Islet precursor cell (in vitro differentiated cells): ENCODE measurements at regions not wholly inside any gene's neighbourhood (a gene's known extent, or its start where the extent isn't known, plus 50 kb on each side); places are given as distances from the start of the nearest gene placed in this dataset.
"Not testable (repeated sequence)": the region's sequence is repeated elsewhere in the genome, so short reads cannot be mapped to it uniquely, and the experiment has no call there.

Experiments
- DNase-seq: peaks from one replicate; pipeline ENCODE4 v3.0.0-alpha.2; 2018

- DNase-seq: no peak
Measured at GRCh38 chr1:80214888-80215540, 1208.5 kb upstream of the ADGRL4 start.

DNA sequence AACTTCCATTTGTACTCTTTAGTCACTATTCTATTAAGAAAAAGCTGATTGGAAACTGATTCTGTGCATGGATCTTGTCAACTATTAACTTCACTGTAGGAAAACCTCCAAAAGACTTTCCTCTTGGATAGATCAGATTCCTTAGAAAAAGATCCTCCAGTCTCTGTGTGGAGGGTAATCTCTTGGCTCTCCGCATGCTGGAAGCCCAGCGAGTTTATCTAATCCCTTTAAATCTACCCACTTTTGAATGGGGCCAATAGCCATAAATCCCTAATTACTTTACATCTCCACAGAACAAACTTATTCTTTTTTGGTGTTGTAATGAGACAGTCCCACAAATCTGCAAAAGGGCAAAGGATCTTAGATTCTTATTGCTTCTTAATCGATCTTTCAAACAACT, 1206.4 kb upstream of the ADGRL4 start:
- no peak for DNase-seq

- no peak for DNase-seq
Measured at GRCh38 chr1:80211691-80212380, 1205.3 kb upstream of the ADGRL4 start.

DNA sequence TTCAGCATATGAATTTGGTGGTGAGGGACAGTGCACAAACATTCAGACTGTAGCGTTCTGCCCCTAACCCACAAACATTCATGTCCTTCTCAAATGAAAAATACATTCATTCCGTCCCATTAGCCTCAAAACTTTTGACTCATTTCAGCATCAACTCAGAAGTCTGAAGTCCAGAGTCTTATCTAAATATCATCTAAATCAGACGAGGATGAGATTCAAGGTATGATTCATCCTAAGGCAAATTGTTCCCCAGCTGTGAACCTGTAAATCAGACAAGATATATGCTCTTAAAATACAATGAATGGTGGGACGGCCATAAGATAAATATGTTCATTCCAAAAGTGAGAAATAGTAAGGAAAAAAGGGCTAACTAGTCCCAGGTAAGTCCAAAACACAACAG, 1195.6 kb upstream of the ADGRL4 start:
- DNase-seq: no peak

GRCh38 chr1:80194221-80194620, 1187.7 kb upstream of the ADGRL4 start:
- no peak for DNase-seq

DNA sequence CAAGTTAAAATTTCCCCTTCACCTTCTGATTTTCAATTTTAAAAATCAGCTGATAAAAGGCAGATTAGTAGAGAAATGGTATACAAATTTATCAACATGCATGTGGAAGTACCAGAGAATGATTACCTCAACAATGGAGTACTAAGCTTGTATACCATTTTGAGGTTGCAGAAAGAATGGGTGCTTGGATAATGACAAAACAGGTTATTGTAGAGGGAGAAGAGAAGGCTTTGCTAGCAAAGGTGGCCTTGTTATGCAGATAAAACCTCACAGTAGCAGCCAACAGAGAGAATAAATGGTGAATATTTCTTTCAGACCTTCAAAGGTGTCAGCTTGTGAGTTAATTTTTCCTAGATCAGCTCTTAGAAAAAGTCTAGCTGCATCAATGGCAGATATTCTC, 1174.9 kb upstream of the ADGRL4 start:
- no peak for DNase-seq

GRCh38 chr1:80171631-80172030, 1165.1 kb upstream of the ADGRL4 start:
- DNase-seq: no peak

- no peak for DNase-seq
Measured at GRCh38 chr1:80170811-80171485, 1164.4 kb upstream of the ADGRL4 start.

DNA sequence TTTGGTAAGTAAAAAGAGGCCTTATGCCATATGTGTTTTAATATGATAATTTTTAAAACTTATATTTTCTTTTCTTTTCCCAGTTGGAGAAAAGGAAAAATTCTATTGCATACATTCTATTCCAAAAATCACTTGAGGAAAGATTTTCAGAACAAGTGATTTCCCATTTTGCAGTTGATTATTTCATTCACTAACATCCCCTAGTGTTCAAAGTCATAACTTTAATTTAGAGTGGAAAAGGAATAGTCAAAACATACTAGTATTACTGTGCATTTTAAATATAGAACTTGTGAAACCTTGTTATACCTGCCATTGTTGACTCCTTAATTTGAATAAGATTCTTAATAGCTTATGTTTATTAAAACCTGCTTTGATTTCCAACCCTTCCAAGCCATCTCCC, 1157.6 kb upstream of the ADGRL4 start:
- no peak for DNase-seq

DNA sequence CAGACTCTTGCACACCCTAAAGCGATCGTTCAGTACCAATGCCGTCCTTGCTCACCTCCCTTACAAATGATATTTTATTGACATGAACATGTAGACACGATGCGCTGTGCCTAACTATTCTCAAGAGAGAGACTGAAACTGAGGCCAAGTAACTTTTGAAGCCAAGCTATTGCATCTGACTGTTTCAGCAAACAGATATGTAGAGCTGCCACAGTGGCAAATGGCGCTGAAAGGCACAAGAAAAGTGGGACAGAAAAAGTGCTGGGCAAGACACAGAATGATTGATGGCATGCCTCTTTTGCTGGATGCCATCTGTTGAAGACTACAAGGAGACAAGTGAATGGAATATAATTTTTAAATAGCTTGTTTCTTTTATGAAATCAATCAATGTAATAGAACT, 1157.2 kb upstream of the ADGRL4 start:
- DNase-seq: no peak

DNA sequence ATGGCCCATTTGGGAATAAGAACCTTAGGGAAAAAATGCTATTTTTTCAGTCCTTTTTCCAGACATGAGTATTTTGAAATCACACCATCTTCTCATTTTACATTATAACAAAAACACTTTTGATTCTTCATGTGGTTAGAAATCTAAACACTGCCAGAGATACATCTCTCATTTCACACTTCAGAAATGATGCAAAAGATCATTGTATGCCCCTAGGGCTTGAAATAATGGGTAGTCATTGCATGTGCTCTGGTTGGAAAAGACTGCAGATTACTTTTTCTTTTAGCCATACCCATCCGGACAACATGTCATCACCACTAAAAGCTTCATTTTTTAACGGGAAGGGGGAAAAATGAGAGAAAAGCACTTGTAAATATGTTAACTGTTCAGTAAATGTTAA, 1152.2 kb upstream of the ADGRL4 start:
- no peak for DNase-seq

- DNase-seq: no peak
Measured at GRCh38 chr1:80158266-80158665, 1151.7 kb upstream of the ADGRL4 start.

DNA sequence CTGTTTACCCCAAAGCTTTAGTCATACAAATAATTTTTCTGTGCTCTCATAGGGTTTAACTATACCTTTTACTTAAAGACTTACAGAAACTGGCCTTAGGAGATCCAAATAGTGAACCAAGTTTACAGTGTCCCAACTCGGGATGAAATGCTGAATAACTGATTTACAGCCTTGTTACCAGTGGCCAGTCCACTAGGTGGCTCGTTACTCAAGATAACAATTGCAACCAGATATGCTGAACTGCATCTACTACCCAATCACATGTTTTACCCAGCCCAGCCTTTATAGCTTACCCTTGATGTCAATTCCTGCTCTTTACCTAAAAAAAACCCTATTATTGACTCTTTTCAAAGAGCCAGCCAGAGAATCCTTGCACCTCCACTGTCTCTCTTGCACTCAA, 1148.8 kb upstream of the ADGRL4 start:
- DNase-seq: no peak

DNA sequence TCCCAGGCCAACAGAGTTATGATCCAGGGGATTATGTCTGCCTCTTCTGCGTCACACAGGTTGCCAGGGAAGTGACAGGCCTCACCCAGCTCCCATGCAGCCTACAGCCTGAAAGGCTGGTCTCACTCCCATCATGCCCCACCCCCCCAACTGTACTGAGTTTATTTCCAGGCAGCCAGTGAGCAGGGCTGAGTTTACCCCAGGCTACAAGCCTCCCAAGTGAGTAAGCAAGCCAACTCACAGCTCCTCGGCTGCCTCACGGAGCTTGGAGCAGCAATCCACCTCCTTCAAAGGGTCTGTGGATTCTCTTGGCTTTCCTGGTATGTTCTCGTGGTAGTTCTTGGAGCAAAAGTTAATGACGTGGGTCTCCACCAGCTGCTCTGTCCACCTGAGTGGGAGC, 1147.6 kb upstream of the ADGRL4 start:
- DNase-seq: peak; percentile 84

DNA sequence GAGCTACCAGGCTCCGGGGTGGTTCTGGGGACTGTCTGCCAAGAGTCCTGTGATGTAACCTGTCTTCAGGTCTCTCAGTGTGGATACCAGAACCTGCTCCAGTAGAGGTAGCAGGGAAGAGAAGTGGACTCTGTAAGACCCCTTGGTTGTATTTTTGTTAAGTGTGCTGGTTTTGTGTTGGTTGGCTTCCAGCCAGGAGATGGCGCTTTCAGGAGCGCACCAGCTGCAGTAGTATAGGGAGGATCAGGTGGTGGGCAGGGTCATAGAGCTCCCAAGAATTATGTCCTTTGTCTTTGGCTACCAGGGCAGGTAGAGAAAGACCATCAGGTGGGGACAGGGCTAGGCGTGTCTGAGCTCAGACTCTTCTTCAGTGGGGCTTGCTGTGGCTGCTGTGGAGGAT, 1147.2 kb upstream of the ADGRL4 start:
- DNase-seq: no peak

DNA sequence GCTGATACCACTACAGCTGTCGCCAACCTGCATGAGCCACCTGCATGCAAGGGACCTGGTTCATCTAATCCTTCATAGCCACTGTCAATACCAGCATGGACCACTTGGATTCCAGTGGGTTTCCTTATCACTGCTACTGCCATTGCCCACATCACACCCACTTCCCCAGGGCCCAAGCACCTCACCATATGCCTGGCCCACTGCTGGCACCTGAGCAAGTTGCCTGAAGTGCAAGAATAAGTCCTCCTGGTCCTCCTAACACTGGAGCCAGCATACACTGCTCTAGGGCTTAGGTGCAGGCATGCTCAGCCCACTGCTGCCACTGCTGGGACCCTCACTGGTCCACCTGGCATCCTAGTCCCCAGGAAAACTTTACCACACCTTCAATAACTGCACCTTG, 1136.8 kb upstream of the ADGRL4 start:
- DNase-seq: no peak

GRCh38 chr1:80137946-80138602, 1131.5 kb upstream of the ADGRL4 start:
- DNase-seq: not testable (repeated sequence)

DNA sequence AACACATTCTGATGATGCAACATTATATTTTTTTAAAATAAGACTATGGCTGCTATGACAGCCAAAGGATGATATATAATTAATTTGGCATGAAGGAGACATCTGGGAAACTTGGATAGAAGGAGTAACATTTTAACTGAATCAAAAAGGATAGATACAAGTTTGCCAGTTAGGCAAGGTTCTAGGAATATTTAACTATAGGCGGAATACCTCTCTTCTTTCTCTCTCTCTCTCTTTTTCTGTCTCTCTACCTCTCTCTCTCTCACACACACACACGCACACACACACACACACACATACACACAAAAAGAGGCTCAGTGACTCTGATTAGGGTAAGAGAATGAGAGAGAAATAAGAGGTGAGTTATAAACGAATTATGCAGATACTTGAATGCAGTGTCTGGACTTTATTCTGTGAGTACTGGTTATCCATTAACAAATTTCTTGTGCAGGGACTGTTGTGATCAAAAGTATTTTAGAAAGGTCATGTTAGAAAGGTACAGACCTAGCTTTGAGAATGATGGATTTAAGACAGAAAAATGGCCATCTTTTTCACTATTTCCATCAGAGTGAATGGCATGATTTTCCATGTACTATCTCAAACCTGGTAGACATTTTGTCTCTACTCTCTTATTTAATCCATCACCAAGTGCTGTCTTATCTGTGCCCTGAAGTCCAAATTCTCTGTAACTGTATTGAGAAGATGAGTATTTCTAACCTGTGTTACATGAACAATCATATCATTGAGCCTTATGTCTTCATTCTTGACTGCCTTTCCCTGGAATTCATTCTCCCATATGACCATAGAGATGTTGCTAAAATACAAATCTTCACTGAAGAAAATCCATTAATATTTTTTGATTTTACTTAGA, 1106.9 kb upstream of the ADGRL4 start:
- no peak for DNase-seq

DNA sequence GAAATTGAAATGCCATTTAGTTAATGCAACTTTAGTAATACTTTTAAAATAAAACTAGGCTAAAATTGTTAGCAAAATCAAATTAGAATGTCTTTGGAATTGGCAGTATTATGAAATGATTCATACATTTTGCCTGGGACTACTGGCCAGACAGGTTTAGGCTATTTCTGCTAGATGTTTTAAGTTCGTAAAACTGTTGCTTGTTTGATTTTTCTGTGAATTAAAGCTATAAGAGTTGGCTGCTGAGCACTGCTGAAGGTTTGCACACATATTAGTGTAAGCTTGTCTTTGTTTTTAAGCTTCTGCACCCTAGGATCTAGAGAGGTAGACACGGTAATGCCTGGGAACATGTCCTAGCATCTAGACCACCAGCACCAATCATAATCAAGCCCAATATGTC, 1094.6 kb upstream of the ADGRL4 start:
- no peak for DNase-seq

DNA sequence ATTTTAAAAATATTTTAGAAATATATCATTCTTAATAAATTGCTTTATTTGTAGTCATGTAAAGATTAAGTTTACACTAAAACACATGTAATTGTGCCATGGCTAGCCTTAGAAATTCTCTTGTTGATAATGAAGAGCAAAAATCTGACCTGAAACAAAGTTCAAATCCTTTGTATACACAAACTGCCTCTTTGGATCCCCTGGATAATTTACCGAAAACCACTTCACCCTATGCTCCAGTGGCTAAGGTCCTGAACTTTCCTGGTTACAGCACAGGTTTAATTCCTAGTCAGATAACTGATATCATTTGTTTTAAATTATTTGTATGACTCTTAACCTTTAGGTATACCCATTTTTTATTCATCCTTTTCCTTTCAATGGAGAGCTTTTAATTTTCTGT, 1093.2 kb upstream of the ADGRL4 start:
- no peak for DNase-seq

DNA sequence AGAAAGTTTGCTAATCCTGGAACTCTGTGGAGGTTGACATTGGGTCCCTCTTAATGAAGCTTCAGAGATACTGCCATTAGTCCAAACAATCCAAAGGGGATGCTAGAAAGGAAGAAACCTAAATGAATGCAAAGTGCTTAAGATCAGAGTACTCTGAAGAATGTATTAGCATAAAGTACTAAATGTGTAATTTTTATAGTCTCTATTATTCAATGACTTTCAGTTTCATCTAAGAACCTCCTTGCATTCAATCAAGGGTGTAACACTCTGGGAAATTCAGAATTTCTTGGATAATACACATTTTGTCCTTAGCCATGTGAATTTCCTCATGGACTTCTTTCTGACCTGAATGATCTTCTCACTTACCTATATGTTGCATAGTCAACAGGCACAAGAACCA, 1078.5 kb upstream of the ADGRL4 start:
- DNase-seq: no peak

GRCh38 chr1:80083892-80084291, 1077.4 kb upstream of the ADGRL4 start:
- DNase-seq: no peak

DNA sequence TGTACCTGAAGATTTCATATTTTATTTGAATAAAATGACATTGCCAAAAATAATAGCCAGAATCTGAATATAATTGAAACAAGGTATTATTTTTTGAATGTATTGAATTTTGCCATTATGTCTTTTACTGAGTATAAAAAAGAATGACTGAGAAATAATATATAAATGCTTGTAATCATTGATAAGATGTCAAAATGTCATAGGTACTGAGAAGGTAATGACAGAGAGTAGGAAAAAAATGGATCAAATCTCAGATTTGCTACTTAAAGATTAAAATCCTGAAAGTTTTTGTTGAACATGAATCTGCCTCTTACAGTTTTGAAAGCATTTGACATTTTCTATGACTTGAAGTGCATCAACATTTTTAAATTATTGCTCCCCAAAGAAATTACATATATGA, 1069.9 kb upstream of the ADGRL4 start:
- no peak for DNase-seq
